Fibroblast of lung (primary cell): ENCODE measurements at regions not wholly inside any gene's neighbourhood (a gene's known extent, or its start where the extent isn't known, plus 50 kb on each side); places are given as distances from the start of the nearest gene placed in this dataset.

ENCODE experiments used
- CTCF ChIP-seq, 2 donors: IDR thresholded peaks in 1 of 2; conservative IDR thresholded peaks in 1 of 2; 1 replicate in 1 of 2; 2 replicates in 1 of 2; pipeline ENCODE4 v1.5.1; 2011 to 2012; ENCODE audit warnings: low read length in 2 of 2, control low read depth in 1 of 2, inconsistent platforms in 1 of 2, low read depth in 1 of 2, mild to moderate bottlenecking in 1 of 2
- EZH2 ChIP-seq: IDR thresholded peaks from 2 replicates; pipeline ENCODE4 v1.5.1; 2012; ENCODE audit warnings: low read length, control low read depth, mild to moderate bottlenecking; ENCODE audit errors: missing control alignments

GRCh38 chr1:30089024-30089430 lies 634.4 kb downstream of the MATN1 start:
- TF ChIP-seq CTCF (conservative IDR thresholded peaks at IDR 0.05 in 1 of 2, IDR thresholded peaks at IDR 0.05 in 1 of 2; ENCODE audit: low read depth in 1 of 2, low read length in 2 of 2) (no peak), EZH2 (no peak)
